Suprapubic skin (tissue), 4 donors: ENCODE measurements at regions not wholly inside any gene's neighbourhood (a gene's known extent, or its start where the extent isn't known, plus 50 kb on each side); places are given as distances from the start of the nearest gene placed in this dataset.

Experiments
- CTCF ChIP-seq, 2 donors: fragments of 200-600 bp in 1 of 2; fragments of 450-650 bp in 1 of 2; sonication (generic) in 1 of 2; IDR thresholded peaks; one replicate each; pipeline ENCODE4 v1.5.1; 2016 to 2019; ENCODE audit warnings: antibody characterized with exemption in 2 of 2, mild to moderate bottlenecking in 1 of 2, moderate library complexity in 1 of 2
- EP300 ChIP-seq: sonication (generic); formaldehyde crosslinking; IDR thresholded peaks from one replicate; pipeline ENCODE4 v1.6.1; 2017; ENCODE audit warnings: antibody characterized with exemption
- POLR2A ChIP-seq, 2 donors: fragments of 450-650 bp; IDR thresholded peaks; one replicate each; pipeline ENCODE4 v1.6.1; 2017; ENCODE audit warnings: antibody characterized with exemption in 2 of 2, mild to moderate bottlenecking in 2 of 2, moderate library complexity in 2 of 2
- POLR2AphosphoS5 ChIP-seq, 3 donors: sonication (generic); formaldehyde crosslinking; IDR thresholded peaks; one replicate each; pipeline ENCODE4 v1.6.1; 2017; ENCODE audit warnings: antibody characterized with exemption in 3 of 3

DNA sequence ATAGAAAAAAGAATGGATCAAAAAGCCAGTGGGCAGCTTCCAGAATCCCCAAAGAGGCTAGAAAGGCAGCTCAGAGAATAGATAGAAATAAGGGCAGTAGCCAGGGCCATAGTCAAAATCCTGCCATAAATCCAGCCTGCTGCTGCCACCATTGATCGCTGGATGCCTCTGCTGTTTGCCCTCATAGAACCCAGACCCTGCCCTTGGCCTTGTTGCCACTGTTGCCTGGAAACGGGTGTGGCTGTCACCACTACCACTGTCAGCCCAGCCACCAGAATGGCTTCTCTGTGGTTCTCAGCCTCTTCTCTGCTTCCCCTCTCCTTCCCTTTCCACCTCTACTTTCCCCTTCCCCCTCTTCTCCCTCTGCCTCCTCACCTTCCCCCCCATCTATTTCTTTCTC lies 57.8 kb downstream of the HHEX start:
- TF ChIP-seq CTCF (IDR thresholded peaks at IDR 0.05) (no peak), EP300 (no peak), POLR2A (IDR thresholded peaks at IDR 0.05) (no peak), POLR2AphosphoS5 (IDR thresholded peaks at IDR 0.05) (no peak)
